SK-MEL-5 (cell line): ENCODE measurements at regions not wholly inside any gene's neighbourhood (a gene's known extent, or its start where the extent isn't known, plus 50 kb on each side); places are given as distances from the start of the nearest gene placed in this dataset.
A peak's percentile ranks its signal among the peaks of the same experiment; 100 is the strongest.

Experiments
- DNase-seq: peaks from one replicate; pipeline ENCODE4 v3.0.0-alpha.2; 2016; ENCODE audit warnings: low read depth, low spot score
- in situ Hi-C: cut with HindIII; loops from 2 replicates; pipeline ENCODE4 v1.10.0; 2016; ENCODE audit warnings: low sequenced_read_pairs, high pct_unique_total_duplicates, low pct_unique_long_range_greater_than_20kb

DNA sequence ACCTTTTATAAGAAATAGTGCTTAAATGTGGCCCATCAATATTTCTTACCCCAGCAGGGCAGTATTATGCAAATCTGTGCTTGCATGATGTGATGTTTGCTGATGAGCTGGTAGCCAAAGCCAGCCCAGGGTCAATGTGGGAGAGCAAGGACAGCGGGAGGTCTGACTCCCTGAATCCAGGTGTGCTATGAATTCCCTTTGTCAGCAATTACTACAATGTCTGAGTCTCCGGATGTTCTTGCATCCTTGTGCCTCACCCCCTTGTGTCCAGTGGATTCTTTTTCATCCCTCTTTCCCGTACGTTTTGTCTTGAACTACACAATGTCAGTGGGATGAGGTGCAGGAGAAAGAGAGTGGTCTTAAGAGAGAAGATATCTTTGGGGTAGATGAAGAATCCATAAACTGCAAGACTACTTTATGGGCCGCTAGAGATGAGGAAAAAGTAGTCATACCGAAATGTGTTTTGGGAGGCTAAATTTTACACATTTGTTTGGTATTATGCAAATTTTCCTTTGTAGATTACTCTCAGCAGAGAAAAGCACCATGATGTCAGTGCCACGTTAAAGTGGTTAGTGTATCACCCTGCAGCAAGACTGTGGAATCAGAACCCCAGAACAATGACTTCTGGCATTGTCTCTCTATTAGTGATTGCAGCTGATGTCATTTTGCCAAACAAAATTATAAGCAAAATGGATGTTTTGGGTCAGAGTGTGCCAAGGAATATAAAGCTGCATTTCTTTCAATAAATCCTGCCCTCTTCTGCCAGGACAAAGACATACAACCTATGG, 53.5 kb upstream of the TSHZ3 start:
- no peak for DNase-seq
- in situ Hi-C loops: no loop called here

DNA sequence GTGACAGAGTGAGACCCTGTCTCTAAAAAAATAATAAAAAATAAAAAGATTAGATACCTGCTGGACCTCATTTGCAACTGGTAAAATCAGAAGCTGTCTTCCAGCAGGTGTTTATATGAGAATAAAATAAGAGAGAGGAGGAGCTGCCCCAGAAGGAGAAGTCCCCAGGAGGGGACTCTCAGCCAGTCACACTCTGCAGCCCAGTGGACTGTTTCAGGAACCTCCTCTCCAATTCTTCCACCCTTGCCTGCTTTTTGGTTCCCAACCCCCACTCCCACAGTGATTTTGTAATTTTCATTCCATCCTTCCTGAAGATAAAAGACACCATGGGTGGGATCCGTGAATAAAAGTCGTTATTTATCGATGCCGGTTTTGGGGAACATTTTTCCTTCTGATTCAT, 56.9 kb upstream of the TSHZ3 start:
- in situ Hi-C loops: no loop called here
- no peak for DNase-seq

DNA sequence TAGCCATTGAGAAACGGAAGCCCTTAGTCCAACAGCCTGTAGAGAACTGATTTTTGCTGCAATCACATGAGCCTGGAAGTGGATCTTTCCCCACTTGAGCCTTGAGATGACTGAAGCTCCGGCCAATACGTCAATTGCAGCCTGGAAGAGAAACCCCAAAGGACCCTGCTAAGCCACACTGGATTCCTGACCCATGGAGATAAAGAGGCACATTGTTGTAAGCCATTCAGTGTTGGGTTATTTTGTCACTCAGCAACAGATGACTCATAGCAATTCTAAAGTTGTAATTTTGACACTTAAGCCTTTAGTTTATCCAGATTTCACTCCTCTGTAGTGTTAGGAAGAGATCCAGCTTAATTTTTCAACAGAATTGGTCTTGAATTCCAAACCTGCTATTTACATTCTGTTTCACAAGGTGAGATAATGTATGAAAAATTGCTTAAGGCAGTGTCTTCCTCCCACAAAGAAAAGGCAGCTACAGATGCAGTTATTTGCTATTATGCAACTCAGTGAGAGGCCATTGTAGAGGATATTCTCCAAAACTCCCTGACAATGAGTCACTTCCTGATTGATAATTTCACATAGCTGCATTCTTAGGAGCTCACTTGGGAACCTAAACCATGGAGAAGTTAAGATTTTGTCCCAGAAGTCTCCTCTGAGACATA, 59.4 kb upstream of the TSHZ3 start:
- DNase-seq: peak; percentile 99
- in situ Hi-C loops: no loop called here

DNA sequence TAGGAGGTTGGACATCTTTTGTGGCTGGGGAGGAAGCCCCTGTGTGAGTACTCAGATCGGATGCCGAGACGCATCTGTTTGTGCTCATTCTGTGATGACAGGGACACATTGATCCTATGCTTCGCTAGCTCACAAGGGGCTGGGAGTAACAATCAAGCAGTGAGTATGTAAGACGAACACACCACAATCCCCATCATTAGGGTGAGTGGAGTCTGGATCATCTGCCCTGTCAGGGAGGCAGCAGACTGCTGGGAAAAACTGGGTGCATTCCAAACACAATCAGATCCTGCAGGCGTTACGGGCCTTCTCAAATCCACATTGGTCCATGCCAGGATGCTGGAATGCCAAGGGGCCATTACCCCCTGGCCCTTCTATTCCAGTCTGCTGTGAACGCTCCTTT, 64.1 kb upstream of the TSHZ3 start:
- DNase-seq: no peak
- in situ Hi-C loops: no loop called here

DNA sequence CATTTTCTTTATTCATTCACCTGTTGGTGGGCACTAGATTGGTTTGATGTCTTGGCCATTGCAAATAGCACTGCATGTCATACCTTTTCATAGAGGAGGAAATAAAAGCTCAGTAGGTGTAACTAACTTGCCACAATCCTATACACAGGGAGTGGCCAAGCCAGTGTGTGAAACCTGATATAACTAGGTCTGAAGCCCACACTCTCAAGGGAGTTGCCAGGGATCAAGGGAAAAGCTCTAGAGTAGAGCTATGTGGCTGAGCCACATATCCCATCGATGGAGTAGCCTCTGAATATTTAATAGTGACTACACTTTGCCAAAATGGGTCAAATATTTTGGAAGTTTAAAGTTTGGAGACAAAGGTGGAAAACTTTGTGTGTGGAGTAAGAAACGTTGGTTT, 66.1 kb upstream of the TSHZ3 start:
- in situ Hi-C loops: no loop called here
- DNase-seq: no peak

- in situ Hi-C loops: no loop called here
- DNase-seq: no peak
Observed at GRCh38 chr19:31416548-31416947, 67.3 kb upstream of the TSHZ3 start.

DNA sequence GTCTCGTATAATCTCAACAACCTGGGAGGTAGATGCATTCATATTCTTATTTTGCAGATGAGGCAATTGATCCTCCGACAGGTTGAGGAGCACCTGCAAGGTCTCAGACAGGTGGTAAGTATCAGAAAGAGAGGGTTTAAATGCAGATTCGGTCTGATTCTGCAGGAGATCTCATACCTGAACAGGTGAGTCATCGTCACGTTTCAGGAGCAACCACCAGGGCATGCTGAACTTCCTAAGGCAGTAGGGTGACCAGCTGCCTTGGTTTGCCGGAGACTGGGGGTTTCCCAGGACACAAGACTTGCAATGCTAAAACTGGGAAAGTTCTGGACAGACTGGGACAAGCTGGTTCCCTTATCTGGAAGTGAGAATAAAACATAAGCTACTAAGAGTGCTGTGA, 68.8 kb upstream of the TSHZ3 start:
- in situ Hi-C loops: no loop called here
- no peak for DNase-seq

DNA sequence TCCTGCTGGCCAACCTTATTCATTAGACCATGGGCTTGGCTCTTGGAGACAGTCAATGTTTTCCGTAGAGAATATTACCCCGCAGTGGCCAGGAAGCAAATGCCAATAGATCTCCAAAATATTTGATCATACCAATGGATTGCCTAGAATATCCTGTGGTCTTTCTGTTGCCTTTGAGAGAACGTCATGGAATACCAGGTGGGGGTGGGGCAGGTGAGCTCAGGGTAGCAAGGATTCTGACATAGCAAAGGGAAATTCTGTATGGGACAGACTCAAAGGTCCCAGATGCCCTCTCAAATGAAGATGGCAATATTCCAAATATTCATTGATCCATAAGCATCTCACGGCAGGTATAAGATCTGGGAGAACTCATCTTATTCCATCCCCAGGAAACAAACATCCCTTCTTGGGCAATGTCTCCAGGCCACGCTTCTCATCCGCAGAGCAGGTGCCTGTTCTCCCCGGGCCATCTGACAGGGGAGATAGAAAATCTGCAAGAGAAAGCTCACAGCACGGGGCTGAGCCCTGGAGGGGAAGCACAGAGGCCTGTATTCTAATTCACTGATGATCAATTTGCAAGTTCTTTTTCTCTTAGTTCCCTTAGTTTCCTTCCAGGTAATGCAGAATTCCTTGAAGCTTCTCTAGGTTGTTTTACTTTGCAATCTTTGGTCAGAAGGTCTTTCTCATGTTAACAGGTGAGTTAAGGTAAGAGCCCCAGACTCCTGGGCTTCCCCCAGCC, 69.6 kb upstream of the TSHZ3 start:
- in situ Hi-C loops: no loop called here
- no peak for DNase-seq

- DNase-seq: no peak
- in situ Hi-C loops: no loop called here
Observed at GRCh38 chr19:31419871-31420445, 70.7 kb upstream of the TSHZ3 start.

DNA sequence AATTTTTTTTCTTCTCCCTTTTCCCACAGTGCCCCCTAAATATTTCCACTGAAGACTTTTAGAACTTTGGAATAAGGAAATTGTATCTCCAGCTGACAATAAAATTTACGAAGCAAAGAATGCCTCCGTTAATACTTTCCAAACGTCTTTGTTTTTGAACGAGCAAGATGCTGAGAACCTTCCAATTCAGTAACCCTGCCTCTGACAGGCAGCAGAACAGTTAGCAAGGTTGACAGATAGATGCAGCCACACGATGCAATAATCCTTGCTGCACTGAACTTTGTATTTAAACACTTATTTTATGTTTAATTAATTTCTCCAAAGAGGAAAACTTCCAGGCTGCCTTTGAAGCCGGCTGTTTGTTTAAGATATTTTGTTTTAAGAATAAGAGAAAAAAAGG, 71.8 kb upstream of the TSHZ3 start:
- in situ Hi-C loops: no loop called here
- DNase-seq: no peak

- in situ Hi-C loops: no loop called here
- DNase-seq: no peak
Observed at GRCh38 chr19:31421856-31422255, 72.6 kb upstream of the TSHZ3 start.

GRCh38 chr19:31423896-31424295, 74.7 kb upstream of the TSHZ3 start:
- in situ Hi-C loops: no loop called here

GRCh38 chr19:31424861-31425620, 75.8 kb upstream of the TSHZ3 start:
- DNase-seq: no peak
- in situ Hi-C loops: no loop called here

More at GRCh38 chr19:31423896-31424295, 74.7 kb upstream of the TSHZ3 start:
- DNase-seq: no peak

DNA sequence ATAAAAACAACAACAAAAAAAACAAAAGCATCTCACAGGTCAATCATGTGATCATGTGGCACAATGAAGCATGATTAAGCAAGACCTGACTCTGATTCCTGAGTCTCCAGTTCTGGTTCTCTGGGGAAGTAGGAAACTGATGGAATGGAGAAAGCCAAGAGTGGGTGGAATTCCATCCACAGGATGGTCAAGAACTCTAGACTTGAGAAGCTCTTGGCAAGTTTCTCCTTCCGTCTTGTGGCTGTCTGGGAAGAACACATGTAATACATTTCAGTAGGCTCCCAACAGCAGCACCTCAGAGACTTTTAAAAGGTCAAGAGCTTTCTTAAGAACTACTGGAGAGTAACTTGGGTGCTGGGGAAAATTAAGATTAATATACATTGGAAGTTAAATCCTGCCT, 78.6 kb upstream of the TSHZ3 start:
- in situ Hi-C loops: no loop called here
- no peak for DNase-seq

GRCh38 chr19:31430381-31430780, 81.1 kb upstream of the TSHZ3 start:
- in situ Hi-C loops: no loop called here
- no peak for DNase-seq

GRCh38 chr19:31432201-31432810, 83.1 kb upstream of the TSHZ3 start:
- DNase-seq: no peak
- in situ Hi-C loops: no loop called here

DNA sequence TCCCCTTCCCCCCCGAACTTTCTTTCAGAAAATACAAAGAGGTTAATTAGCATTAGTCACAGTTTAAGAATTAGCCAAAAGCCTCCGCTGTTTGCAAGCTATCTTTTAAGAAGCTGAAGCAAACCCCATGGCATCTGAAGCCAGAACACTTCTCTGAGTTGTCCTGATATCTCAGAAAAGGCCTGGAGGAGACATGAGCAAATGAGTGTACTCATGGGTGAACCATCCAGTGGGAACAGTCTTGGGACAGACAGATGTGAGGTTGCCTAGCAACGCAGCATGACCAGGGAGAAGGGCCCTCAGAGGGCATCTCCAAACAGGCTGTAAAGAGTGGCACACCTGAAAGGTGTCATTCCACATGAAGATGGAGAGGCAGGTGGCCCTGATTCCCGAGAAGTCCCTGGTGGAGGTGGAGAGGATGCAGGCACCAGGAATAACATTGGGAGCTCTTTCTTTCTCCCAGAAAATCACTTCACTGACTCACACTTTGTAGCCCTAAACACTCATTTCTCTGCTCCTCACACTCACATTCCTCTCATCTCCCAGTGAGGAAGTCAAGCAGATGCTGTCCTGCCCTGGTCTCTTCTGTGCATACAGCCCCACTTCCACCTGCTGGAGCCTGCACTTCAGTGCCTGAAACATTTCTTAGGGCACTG, 87.0 kb upstream of the TSHZ3 start:
- DNase-seq: no peak
- in situ Hi-C loops: no loop called here
